Fibroblast of villous mesenchyme (primary cell): ENCODE measurements at regions not wholly inside any gene's neighbourhood (a gene's known extent, or its start where the extent isn't known, plus 50 kb on each side); places are given as distances from the start of the nearest gene placed in this dataset.
"Not testable (repeated sequence)": the region's sequence is repeated elsewhere in the genome, so short reads cannot be mapped to it uniquely, and the experiment has no call there.

Experiments used
- DNase-seq: peaks from one replicate; pipeline ENCODE4 v3.0.0-alpha.2; 2010; ENCODE audit warnings: low read depth
- H3K4me3 ChIP-seq: 2 replicates; pipeline ENCODE4 v1.5.1; 2011; ENCODE audit warnings: low read depth, mild to moderate bottlenecking, low read length
- TF ChIP-seq, protein P1 (sequence below): IDR thresholded peaks from 2 replicates; pipeline ENCODE4 v1.5.1; 2012; ENCODE audit warnings: low read depth, mild to moderate bottlenecking, low read length; ENCODE audit not compliant: insufficient read depth

DNA sequence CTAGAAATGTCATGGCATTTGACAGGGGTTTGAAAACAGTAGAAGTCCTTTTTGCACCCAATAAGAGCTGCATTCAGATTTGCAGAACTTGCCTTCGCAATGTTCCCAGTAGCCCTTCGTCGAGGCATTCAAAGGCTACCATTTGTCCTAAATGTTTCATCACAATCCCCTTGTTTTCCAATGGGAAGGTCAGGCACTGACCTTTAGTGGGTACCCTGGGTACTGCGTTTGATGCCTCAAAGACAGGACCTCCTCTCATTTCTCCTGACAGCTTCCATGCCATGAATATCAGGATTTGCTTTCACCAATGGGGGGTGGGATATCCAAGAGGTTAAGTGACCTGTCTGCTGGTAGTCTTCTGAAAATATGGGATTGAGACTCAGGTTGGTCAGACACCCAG, 1063.1 kb downstream of the BCL11B start:
- TF ChIP-seq, protein P1, sequence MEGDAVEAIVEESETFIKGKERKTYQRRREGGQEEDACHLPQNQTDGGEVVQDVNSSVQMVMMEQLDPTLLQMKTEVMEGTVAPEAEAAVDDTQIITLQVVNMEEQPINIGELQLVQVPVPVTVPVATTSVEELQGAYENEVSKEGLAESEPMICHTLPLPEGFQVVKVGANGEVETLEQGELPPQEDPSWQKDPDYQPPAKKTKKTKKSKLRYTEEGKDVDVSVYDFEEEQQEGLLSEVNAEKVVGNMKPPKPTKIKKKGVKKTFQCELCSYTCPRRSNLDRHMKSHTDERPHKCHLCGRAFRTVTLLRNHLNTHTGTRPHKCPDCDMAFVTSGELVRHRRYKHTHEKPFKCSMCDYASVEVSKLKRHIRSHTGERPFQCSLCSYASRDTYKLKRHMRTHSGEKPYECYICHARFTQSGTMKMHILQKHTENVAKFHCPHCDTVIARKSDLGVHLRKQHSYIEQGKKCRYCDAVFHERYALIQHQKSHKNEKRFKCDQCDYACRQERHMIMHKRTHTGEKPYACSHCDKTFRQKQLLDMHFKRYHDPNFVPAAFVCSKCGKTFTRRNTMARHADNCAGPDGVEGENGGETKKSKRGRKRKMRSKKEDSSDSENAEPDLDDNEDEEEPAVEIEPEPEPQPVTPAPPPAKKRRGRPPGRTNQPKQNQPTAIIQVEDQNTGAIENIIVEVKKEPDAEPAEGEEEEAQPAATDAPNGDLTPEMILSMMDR = no peak
- no peak for DNase-seq
- H3K4me3 ChIP-seq = no peak overlapping the region

DNA sequence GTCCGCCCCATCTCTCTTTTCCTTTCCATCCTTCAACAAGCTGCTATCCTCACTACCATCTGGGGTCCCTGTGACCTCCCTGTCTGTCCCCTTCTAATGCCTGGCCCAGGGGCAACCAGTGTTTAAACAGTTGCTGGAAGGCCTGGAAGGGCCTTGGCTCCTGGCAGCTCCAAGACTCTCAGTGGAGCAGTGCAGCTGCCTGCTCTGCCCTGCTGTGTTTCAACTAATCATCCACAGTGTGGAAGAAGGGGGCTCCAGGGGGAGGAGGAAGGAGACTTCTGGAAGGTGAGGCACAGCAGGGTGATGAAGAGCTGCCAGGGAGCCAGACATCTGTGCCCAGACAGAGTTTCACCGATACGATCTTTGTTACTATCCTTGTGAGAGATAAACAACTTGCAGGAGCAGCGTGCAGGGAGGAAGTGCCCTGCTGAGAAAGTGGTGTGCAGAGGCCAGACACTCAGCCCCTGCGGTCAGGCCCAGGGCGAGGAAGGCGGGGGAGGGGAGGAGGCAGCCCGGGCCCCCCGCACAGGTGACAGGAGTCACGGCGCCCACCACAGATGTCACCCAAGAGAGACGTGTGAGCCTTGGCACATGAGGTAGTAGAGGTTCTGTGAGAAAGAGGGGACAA, 1061.8 kb downstream of the BCL11B start:
- H3K4me3 ChIP-seq = no peak overlapping the region
- TF ChIP-seq, protein P1 = no peak
- DNase-seq = no peak

DNA sequence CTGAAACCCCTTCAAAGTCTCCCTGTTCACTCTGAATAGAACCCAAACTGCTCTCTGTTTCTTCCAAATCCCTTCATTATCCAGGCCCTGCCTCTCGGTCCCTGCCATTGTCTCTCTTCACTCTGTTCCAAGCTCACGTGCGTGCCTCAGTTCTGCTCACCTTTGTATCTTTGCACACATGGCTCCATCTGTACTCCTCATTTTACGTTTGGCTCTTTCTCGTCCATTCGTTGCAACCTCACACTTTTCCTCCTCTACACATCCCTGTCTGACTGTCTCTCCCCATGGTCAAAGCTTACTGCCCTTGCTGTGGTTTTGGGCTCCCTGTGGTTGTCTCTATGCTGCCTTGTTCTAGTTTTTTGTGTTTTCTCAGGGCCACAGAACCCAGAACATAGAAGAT, 1054.5 kb downstream of the BCL11B start:
- H3K4me3 ChIP-seq = no peak overlapping the region
- TF ChIP-seq, protein P1 = no peak
- DNase-seq = no peak

DNA sequence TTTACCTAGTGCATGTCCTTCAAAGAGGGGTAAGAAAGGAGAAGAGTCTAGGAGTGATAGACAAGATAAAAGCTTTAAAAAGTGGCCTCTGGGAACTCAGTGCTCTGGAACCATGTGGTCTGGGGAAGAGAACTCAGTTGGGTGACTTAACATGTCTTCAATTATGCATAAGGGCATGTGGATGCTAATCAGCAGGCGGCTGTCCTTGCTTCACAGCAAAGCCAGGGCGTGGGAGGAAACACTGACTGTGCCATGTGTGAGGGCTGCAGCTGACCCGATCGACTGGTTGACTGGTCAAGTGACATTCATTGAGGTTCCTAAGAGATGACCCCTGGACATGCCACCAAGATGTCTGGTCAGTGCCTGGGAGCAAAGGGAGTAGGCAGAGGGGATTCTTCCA, 1053.8 kb downstream of the BCL11B start:
- TF ChIP-seq, protein P1 = no peak
- DNase-seq = no peak
- H3K4me3 ChIP-seq = no peak overlapping the region

DNA sequence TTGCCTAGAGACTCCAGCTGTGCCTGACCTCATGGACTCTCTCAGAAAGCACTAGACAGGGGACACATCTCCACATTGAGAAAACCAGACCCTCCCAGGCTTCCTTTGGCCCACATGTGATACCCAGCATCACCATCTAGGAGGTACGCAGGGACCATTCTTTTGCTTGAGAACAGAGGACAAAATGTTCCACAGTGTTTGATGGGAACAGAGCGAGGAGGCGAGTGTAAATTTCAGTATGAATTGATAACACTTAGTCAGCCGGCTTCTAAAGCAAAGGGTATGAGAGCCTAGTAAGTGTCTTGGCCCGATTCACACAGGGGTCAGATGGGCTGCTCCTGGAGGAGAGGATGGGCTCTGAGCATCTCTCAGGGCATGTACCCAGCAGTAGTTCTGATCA, 1052.4 kb downstream of the BCL11B start:
- no peak for DNase-seq
- TF ChIP-seq, protein P1 = no peak
- no peak overlapping the region for H3K4me3 ChIP-seq

DNA sequence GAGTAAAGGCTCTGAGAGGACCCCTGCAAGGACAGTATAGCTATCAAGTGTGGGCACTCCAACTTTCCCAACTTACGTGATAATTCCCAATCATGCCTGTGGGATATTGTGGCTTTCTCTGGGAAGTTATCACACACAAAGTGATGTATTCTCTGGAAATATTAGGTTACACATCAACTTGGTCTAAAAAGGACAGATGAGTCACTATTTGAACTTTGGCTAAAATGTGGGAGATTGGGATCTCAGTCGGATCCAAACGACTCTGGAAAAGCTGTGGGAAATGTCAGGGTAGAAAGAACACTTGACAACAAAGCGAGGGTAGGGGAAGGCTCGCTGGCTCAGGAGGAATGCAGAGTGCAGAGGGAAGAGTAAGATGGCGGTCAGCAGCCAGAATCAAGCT, 1048.9 kb downstream of the BCL11B start:
- DNase-seq = no peak
- H3K4me3 ChIP-seq = no peak overlapping the region
- TF ChIP-seq, protein P1 = no peak

DNA sequence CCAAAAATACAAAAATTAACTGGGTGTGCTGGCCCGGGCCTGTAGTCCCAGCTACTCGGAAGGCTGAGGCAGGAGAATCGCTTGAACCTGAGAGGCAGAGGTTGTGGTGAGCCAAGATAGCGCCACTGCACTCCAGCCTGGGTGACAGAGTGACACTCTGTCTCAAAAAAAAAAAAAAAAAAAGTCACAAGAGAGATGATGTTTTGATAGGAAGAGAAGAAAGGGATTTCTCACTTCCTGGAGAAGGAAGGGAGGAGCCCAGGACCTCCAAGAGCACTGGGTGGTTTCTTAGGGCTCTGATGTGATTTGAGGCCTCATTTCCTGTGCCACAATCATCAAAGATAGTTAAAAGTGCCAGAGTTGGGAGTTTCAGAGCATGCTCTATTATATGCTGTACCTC, 1048.3 kb downstream of the BCL11B start:
- not testable (repeated sequence) for DNase-seq, H3K4me3 ChIP-seq
